Neural progenitor cell (in vitro differentiated cells): ENCODE measurements at regions not wholly inside any gene's neighbourhood (a gene's known extent, or its start where the extent isn't known, plus 50 kb on each side); places are given as distances from the start of the nearest gene placed in this dataset.

Experiments used
- DNase-seq: peaks from one replicate; pipeline ENCODE4 v3.0.0-alpha.2; 2016; ENCODE audit warnings: low spot score
- H2AFZ ChIP-seq: fragments of 200-600 bp; sonication (generic); replicated peaks from 2 replicates; pipeline ENCODE4 v1.6.1; 2016; ENCODE audit warnings: antibody characterized with exemption
- H3F3A ChIP-seq: fragments of 200-600 bp; sonication (generic); 2 replicates; pipeline ENCODE4 v1.6.1; 2016; ENCODE audit warnings: antibody characterized with exemption, low read depth
- H3K27ac ChIP-seq: fragments of 200-600 bp; sonication (generic); 2 replicates; pipeline ENCODE4 v1.5.1; 2016; ENCODE audit warnings: mild to moderate bottlenecking
- H3K27me3 ChIP-seq: fragments of 200-600 bp; sonication (generic); 2 replicates; pipeline ENCODE4 v1.6.1; 2016; ENCODE audit warnings: mild to moderate bottlenecking, moderate library complexity
- H3K36me3 ChIP-seq: fragments of 200-600 bp; sonication (generic); 2 replicates; pipeline ENCODE4 v1.5.1; 2016
- H3K4me1 ChIP-seq: fragments of 200-600 bp; sonication (generic); 2 replicates; pipeline ENCODE4 v1.6.1; 2016; ENCODE audit warnings: mixed run types
- H3K4me2 ChIP-seq: fragments of 200-600 bp; sonication (generic); 2 replicates; pipeline ENCODE4 v1.6.1; 2016
- H3K4me3 ChIP-seq: fragments of 200-600 bp; sonication (generic); 2 replicates; pipeline ENCODE4 v1.5.1; 2016
- H3K79me2 ChIP-seq: fragments of 200-600 bp; sonication (generic); 2 replicates; pipeline ENCODE4 v1.6.1; 2016; ENCODE audit warnings: low read depth
- H3K9ac ChIP-seq: fragments of 200-600 bp; sonication (generic); 2 replicates; pipeline ENCODE4 v1.6.1; 2016
- H3K9me3 ChIP-seq: fragments of 200-600 bp; sonication (generic); 2 replicates; pipeline ENCODE4 v1.5.1; 2016; ENCODE audit warnings: low read depth
- H4K20me1 ChIP-seq: fragments of 200-600 bp; sonication (generic); 2 replicates; pipeline ENCODE4 v1.6.1; 2016; ENCODE audit warnings: low read depth
- H3K27ac Mint-ChIP-seq: 3 replicates; pipeline ENCODE4 v1.8.0; 2021; ENCODE audit warnings: mixed read lengths
- H3K27me3 Mint-ChIP-seq: 2 replicates; pipeline ENCODE4 v1.8.0; 2022; ENCODE audit warnings: low read depth, mild to moderate bottlenecking, inconsistent platforms, moderate library complexity, mixed read lengths; ENCODE audit not compliant: insufficient read depth
- H3K36me3 Mint-ChIP-seq: 3 replicates; pipeline ENCODE4 v1.8.0; 2021; ENCODE audit warnings: mixed read lengths
- H3K4me1 Mint-ChIP-seq: 3 replicates; pipeline ENCODE4 v1.8.0; 2021; ENCODE audit warnings: mixed read lengths
- H3K4me3 Mint-ChIP-seq: 3 replicates; pipeline ENCODE4 v1.8.0; 2021; ENCODE audit warnings: mild to moderate bottlenecking, moderate library complexity, mixed read lengths
- H3K9me3 Mint-ChIP-seq: 3 replicates; pipeline ENCODE4 v1.8.0; 2020; ENCODE audit warnings: mixed read lengths
- CTCF ChIP-seq: fragments of 200-600 bp; sonication (generic); IDR thresholded peaks from 2 replicates; pipeline ENCODE4 v1.5.1; 2017; ENCODE audit warnings: antibody characterized with exemption, mild to moderate bottlenecking
- EZH2 ChIP-seq: fragments of 200-600 bp; sonication (generic); IDR thresholded peaks from 2 replicates; pipeline ENCODE4 v1.6.1; 2017; ENCODE audit warnings: antibody characterized with exemption, mild to moderate bottlenecking, moderate library complexity
- EZH2phosphoT487 ChIP-seq: fragments of 200-600 bp; sonication (generic); IDR thresholded peaks from 2 replicates; pipeline ENCODE4 v1.6.1; 2017; ENCODE audit warnings: antibody characterized with exemption

GRCh38 chr16:65263896-65264295 is 142.0 kb upstream of the CDH11 start:
- no peaks in the 10 kb centered on the region for H3K27me3 Mint-ChIP-seq
- Histone ChIP-seq H3K9ac (no peak overlapping the region), H3K27me3 (no peaks in the 10 kb centered on the region), H3K4me1 (no peaks in the 10 kb centered on the region), H3K36me3 (no peaks in the 10 kb centered on the region), H3K27ac (no peak overlapping the region), H3K79me2 (no peaks in the 10 kb centered on the region), H3K4me3 (no peak overlapping the region), H2AFZ (no peak overlapping the region), H4K20me1 (no peaks in the 10 kb centered on the region), H3F3A (no peaks in the 10 kb centered on the region), H3K4me2 (no peak overlapping the region), H3K9me3 (no peaks in the 10 kb centered on the region)
- no peaks in the 10 kb centered on the region for H3K36me3 Mint-ChIP-seq
- no peaks in the 10 kb centered on the region for H3K4me1 Mint-ChIP-seq
- no peaks in the 10 kb centered on the region for H3K9me3 Mint-ChIP-seq
- H3K27ac Mint-ChIP-seq, result no peak overlapping the region
- no peak overlapping the region for H3K4me3 Mint-ChIP-seq
- no peak for TF ChIP-seq CTCF
- no peak for TF ChIP-seq EZH2phosphoT487
- TF ChIP-seq EZH2, result no peak
- DNase-seq, result no peak

- no peaks in the 10 kb centered on the region for H3K4me1 Mint-ChIP-seq
- H3K9ac ChIP-seq, result no peak overlapping the region
- no peak for DNase-seq
- no peaks in the 10 kb centered on the region for H3K36me3 ChIP-seq
- H3K27me3 ChIP-seq, result no peaks in the 10 kb centered on the region
- H3K4me2 ChIP-seq, result no peak overlapping the region
- no peak overlapping the region for H3K4me3 Mint-ChIP-seq
- H3F3A ChIP-seq, result no peaks in the 10 kb centered on the region
- no peak overlapping the region for H3K27ac Mint-ChIP-seq
- H3K9me3 Mint-ChIP-seq, result no peaks in the 10 kb centered on the region
- no peaks in the 10 kb centered on the region for H3K27me3 Mint-ChIP-seq
- no peaks in the 10 kb centered on the region for H3K9me3 ChIP-seq
- no peaks in the 10 kb centered on the region for H3K36me3 Mint-ChIP-seq
- H2AFZ ChIP-seq, result no peak overlapping the region
- no peak overlapping the region for H3K27ac ChIP-seq
- TF ChIP-seq CTCF, result no peak
- no peaks in the 10 kb centered on the region for H4K20me1 ChIP-seq
- H3K4me1 ChIP-seq, result no peaks in the 10 kb centered on the region
- no peaks in the 10 kb centered on the region for H3K79me2 ChIP-seq
- H3K4me3 ChIP-seq, result no peak overlapping the region
Measured at GRCh38 chr16:65260746-65261145, 138.9 kb upstream of the CDH11 start.

DNA sequence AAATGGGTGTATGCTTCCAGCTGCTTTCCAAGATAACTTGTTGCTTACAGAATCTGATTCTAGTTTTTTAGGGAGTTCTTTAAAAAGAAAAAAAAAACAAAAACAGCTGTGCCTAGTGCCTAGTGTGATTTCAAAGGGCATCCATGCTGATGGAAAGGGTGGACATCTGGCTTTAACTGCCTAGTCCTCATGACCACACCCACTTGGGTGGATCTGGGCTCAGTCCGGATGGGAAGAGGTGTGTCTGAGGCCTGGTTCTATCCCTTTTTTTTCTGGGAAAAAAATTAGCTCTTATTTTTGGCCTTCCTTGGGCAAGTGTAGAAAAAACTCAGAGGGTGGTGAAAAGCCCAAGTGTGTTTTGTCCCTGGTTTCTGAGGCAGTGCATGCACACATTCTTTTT is 132.3 kb upstream of the CDH11 start:
- TF ChIP-seq CTCF (no peak), EZH2 (no peak), EZH2phosphoT487 (no peak)
- Mint-ChIP-seq H3K4me1 (no peaks in the 10 kb centered on the region), H3K9me3 (no peaks in the 10 kb centered on the region), H3K36me3 (no peaks in the 10 kb centered on the region), H3K27ac (no peak overlapping the region), H3K27me3 (no peaks in the 10 kb centered on the region), H3K4me3 (no peak overlapping the region)
- no peaks in the 10 kb centered on the region for H4K20me1 ChIP-seq
- H3F3A ChIP-seq, result no peaks in the 10 kb centered on the region
- H3K9ac ChIP-seq, result no peak overlapping the region
- no peak overlapping the region for H3K4me3 ChIP-seq
- H3K27me3 ChIP-seq, result no peaks in the 10 kb centered on the region
- H2AFZ ChIP-seq, result no peak overlapping the region
- DNase-seq, result no peak
- no peaks in the 10 kb centered on the region for H3K79me2 ChIP-seq
- no peaks in the 10 kb centered on the region for H3K36me3 ChIP-seq
- H3K9me3 ChIP-seq, result no peaks in the 10 kb centered on the region
- no peaks in the 10 kb centered on the region for H3K4me1 ChIP-seq
- no peak overlapping the region for H3K27ac ChIP-seq
- H3K4me2 ChIP-seq, result no peak overlapping the region

GRCh38 chr16:65249768-65250167 is 127.9 kb upstream of the CDH11 start:
- no peaks in the 10 kb centered on the region for H3F3A ChIP-seq
- H3K4me1 ChIP-seq, result no peaks in the 10 kb centered on the region
- TF ChIP-seq EZH2phosphoT487 (no peak), EZH2 (no peak), CTCF (no peak)
- H3K79me2 ChIP-seq, result no peaks in the 10 kb centered on the region
- H3K27ac ChIP-seq, result no peak overlapping the region
- no peaks in the 10 kb centered on the region for H3K4me1 Mint-ChIP-seq
- H3K9ac ChIP-seq, result no peak overlapping the region
- no peaks in the 10 kb centered on the region for H3K27me3 ChIP-seq
- no peak overlapping the region for H3K4me3 ChIP-seq
- H3K9me3 Mint-ChIP-seq, result no peaks in the 10 kb centered on the region
- H3K36me3 Mint-ChIP-seq, result no peaks in the 10 kb centered on the region
- H3K27ac Mint-ChIP-seq, result peak overlapping the region; percentile 46
- no peaks in the 10 kb centered on the region for H4K20me1 ChIP-seq
- H3K4me3 Mint-ChIP-seq, result no peak overlapping the region
- H3K4me2 ChIP-seq, result no peak overlapping the region
- H3K36me3 ChIP-seq, result no peaks in the 10 kb centered on the region
- H2AFZ ChIP-seq, result peak overlapping the region; percentile 54
- H3K9me3 ChIP-seq, result no peaks in the 10 kb centered on the region
- DNase-seq, result no peak
- H3K27me3 Mint-ChIP-seq, result no peaks in the 10 kb centered on the region
